ENCODE measurements at regions not wholly inside any gene's neighbourhood (a gene's known extent, or its start where the extent isn't known, plus 50 kb on each side); places are given as distances from the start of the nearest gene placed in this dataset.
"Not testable (repeated sequence)": the region's sequence is repeated elsewhere in the genome, so short reads cannot be mapped to it uniquely, and the experiment has no call there.

DNA sequence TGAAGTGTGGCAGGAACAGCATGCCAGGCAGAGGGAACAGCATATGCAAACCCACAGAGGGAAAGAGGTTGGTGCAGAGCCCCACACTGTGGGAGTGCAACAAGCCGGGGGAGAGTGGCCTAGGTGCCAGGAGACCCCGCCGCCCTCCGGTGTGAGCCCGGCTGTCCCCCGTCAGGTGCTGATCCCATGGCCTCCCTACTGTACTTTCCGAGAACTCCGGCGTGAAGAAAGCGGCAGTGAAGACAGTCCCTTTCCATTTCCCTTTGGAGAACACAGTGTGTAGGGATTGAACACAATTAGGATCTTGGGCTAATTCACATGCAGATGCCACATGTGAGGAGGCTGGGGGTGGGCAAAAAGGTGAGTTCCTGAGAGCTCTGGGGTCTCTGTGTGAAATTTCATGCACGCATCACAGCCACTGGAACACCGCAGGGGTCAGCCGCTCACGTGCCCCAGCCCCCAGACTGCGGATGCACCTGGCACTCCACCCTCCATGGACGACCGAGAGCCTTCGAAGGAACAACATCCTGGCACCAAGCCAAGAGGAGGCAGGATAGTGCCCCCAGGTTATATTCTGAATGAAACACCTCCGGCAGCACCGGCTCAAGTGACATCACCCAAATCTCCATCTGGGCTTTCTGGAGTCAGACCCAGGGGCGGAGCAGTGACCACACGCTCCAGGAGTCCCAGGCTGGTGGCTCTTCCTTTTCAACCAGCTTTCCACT is 82.1 kb upstream of the PPP2R2D start:
- no peak for DNase-seq (ENCODE audit: low spot score)

DNA sequence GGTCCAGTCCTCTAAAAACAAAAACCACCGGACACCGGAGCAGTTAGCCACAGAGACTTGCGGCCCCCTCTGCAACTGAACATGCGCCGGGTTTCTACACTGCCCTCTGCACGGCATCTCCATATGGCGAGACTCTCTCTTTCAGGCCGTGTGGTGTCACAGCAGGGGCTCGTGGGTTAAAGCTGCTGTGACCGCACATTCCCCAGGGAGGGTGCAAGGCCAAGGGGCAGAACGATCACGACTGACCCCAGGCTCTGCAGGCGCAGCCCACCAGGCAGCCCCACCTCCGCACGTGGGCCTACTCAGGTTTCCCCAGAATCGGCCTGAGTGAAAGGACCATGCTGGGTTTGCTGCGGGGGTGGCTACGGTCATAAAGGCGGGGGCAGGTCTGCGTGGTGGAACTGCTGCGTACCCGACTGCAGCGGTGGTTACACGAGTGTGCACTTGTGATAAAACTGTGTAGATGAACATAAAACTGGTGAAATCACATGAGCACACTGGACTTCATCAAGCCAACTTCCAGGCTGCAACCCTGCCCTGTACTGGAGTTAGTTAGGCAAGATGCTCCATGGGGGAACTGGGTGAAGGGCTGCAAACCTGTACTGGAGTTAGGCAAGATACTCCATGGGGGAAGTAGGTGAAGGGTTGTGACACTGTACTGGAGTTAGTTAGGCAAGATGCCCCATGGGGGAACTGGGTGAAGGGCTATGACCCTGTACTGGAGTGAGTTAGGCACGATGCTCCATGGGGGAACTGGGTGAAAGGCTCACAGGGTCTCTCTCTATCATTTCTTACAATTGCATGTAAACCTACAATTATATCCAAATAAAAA is 81.4 kb upstream of the PPP2R2D start:
- DNase-seq (ENCODE audit: low spot score) = no peak

DNA sequence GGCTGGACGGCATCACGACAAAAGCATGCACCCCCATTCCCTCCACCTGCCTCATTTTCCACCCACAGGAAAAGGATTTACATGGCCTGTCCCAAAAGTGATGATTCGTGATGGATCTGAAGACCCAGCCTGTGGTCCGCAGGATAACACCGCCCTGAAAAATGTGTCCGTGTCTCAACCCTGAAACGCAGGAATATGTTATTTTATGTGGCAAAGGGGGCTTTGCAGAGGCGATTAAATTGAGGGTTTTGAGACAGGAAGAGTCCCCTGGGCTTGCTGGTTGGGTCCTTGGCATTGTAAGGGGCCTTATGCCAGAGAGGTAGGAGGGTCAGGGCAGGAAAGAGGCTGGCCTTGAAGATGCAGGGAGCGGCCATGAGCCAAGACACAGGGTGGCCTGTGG is 80.2 kb upstream of the PPP2R2D start:
- DNase-seq (ENCODE audit: low spot score) = no peak

DNA sequence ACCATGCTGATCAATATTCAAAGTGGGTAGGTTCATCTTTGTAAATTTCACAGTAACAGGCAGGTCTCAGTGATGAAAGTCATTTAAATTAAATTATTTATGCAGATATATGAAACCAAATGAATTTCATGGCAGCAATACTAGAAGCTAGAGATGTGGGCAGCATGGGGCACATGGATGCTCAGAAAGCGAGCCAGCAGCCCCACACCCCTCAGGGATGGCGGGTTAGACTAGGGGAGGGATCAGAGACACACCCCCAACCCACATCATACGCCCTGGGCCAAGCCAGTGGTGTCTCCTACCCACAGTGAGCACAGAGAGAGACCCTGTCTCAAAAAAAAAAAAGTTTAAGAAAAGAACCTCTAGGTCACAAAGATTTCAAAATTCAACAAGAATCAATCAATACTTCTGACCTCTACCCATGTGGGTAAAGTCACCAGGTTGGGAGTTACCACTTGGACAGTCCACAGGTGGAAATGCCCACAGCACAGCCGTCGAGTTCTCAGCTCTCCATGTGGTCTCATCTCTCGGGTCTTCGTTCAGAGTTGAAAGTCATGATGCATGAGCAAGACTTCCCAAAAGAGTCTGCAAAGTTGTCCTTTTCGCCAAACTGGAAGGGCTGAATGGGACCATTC is 79.3 kb upstream of the PPP2R2D start:
- no peak for DNase-seq (ENCODE audit: low spot score)

DNA sequence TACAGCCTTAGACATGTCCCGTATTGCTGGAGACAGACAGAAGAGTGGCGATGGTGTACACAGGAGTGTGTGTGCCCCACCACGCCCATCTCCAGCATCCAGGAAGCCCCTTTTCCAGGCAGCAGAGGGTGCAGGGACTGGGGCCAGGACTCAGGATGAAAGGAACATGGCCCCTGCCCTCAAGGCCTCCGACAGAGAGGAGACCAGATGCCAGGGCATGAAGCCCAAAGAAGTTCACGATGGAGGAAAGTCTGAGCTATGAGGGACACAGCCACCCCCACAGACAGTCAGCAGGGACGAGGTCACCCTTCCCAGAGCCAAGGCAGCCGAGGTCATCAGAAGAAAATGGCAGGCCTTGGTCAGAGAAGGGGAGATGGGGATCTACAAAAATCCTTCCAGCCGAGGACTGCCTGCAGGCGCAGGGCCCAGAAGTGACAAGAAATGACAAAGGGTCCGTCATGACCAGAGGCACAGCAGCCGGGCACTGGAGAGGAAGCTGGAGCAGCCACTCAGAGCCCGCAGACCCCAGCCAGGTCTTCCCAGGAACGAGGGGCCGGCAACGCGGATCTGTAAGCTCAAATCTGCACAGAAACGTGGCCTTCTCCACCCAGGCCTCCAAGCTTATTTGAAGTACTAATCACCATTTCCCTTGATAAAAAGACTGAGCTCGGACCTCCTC is 78.7 kb upstream of the PPP2R2D start:
- DNase-seq (ENCODE audit: low spot score) = no peak

DNA sequence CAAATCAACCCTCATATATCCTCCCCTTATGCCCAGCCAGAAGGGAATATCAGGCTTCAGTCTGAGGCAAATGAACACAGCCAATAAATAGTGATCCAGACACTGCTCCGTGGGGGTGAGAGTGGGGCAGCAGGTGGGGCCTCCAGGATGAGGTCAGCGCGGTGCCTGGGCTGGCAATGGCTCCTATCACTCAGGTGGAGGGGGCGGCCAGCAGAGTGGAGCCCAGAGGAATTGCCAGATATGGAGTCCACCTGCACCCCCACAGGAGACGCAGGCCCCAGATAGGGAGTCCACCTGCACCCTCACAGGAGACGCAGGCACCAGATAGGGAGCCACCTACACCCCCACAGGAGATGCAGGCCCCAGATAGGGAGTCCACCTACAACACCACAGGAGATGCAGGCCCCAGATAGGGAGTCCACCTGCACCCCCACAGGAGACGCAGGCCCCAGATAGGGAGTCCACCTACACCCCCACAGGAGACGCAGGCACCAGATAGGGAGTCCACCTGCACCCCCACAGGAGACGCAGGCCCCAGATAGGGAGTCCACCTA is 78.0 kb upstream of the PPP2R2D start:
- no peak for DNase-seq (ENCODE audit: low spot score)

DNA sequence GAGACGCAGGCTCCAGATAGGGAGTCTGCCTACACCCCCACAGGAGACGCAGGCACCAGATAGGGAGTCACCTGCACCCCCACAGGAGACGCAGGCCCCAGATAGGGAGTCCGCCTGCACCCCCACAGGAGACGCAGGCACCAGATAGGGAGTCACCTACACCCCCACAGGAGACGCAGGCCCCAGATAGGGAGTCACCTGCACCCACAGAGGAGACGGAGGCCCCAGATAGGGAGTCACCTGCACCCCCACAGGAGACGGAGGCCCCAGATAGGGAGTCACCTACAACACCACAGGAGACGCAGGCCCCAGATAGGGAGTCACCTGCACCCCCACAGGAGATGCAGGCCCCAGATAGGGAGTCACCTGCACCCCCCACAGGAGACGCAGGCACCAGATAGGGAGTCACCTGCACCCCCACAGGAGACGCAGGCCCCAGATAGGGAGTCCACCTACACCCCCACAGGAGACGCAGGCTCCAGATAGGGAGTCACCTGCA is 77.2 kb upstream of the PPP2R2D start:
- DNase-seq (ENCODE audit: low spot score) = not testable (repeated sequence)

DNA sequence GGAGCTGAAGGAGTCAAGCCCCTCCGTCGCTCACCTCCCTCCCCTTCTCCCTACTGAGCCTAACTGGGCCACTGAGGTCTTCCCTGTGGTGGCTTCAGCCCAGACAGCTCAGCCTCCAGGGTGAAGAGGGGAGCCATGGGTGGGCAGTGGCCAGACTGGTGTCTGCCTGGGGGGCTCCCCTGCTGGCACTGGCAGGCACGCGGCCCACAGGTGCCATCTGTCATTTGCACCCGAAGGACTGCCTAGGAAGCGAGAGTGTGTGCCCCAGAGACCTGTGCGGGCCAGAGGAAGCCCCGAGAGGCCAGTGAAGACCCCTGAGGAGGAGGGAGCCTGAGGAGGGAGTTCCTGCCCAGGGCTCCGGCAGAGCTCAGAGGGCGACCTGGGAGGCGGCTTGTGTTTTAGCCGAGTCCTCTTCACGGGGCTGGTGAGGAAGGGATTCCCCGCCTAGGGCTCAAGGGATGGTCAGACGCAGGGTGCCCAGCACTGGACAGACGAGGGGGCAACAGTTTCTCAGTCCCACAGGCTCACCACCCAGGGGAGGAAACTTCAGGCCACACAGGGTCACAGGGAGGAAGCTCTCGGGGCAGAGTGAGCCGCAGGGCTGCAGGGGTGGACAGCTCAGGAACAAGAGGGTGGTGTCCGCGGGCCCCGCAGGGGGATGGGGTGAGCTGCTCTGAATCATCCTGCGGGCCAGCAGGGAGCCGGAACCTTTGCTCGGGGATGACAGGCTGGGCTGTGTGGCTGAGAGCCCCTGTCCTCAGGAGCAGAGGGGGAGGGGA is 76.2 kb upstream of the PPP2R2D start:
- DNase-seq (ENCODE audit: low spot score) = no peak

DNA sequence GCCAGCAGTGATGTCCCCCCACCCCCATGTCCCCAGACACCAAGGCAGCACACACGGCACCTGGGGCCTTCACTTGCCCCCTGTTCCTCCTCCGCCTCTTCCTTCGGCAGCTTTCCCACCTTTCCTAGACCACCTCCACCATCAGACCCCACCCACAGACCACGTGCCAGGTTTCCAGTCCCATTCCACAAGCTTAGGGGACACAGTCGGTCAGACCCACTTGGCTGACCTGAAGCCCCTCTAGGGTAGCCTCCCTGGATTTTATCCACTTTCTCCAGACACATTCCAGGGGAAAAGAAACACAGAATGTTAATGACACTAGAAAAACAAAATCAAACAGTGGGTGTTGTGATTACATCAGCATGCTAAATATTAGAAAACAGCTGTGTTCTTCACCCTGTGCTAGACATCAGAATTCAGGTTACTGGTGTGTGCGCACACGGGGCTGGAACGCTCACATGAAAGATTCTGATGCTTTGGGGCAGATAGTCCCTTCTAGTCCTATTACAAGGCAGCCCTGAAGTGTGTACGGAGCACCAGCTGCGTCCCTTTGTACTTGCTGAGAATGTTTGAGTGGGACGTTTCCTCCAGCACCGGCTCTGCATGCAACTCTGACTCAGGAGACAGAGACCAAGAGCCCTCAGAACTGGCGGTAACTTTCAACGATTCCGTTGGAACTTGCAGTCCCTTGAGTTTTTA is 75.5 kb upstream of the PPP2R2D start:
- no peak for DNase-seq (ENCODE audit: low spot score)

DNA sequence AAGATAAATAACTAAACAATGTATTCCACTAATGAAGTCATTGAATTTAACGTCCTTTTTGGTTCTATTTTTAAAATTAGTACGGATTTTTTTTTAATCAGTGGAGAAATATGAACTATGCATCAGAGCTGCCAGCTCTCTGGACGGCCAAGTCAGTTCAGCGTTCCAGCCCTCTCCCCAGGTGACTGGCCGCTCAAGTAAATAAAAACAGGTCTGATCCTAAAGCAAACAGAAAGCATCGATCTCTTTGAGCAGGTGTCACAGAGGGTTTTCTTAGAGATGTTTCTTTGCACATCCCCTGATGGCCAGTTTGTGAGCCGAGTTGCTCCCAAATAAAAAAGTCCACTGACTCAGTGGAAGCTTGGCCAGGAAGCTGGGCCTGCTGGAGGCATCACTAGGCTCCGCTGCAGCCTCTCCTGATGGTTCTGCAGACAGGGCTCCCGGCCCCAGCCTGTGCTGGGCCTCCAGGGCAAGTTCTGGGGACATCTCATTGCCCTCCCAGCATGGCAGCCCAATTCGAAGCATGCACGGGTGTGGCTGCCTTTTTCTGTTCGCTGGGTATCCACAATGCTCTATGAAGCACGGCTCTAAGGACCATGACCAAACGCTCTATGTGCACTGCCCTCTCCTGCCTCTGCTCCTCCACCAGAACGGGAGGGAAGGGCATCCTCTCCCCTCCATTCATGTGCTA is 74.7 kb upstream of the PPP2R2D start:
- no peak for DNase-seq (ENCODE audit: low spot score)

DNA sequence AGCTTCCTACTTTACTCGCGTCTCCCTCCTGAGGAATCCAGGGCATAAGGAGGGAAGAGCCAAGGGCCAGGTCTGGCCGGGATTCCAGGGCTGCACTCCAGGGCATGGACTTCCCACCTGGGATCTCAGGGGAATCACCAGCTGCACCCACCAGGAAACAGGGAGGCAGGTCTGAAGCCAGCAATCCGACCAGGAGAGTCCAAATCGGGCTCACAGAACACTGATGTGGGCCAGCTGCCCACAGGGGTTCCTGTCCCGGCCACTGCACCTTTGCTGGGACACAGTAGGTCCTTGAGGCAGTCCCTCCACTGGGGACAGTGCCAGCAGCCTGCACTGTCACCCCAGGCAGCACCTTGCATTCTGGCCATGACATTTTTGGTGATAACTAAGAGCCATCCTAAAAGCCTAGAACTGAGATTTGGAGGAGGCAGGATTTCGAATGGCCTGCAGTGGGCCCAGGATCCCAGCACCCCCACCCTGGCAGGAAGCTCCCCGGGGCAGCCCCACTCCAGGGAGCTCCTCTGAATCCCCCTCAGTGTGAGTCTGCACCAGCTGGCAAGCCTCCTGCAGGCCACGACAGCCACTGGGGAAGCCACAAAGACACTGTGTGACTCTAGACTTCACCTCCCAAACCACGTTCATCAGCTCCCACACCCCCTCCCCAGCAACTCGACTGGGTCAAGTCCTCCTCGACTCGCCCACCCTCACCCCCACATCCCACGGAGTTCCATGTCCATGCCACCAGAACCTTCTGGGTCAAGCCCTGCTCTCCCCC is 71.5 kb upstream of the PPP2R2D start:
- DNase-seq (ENCODE audit: low spot score) = no peak

DNA sequence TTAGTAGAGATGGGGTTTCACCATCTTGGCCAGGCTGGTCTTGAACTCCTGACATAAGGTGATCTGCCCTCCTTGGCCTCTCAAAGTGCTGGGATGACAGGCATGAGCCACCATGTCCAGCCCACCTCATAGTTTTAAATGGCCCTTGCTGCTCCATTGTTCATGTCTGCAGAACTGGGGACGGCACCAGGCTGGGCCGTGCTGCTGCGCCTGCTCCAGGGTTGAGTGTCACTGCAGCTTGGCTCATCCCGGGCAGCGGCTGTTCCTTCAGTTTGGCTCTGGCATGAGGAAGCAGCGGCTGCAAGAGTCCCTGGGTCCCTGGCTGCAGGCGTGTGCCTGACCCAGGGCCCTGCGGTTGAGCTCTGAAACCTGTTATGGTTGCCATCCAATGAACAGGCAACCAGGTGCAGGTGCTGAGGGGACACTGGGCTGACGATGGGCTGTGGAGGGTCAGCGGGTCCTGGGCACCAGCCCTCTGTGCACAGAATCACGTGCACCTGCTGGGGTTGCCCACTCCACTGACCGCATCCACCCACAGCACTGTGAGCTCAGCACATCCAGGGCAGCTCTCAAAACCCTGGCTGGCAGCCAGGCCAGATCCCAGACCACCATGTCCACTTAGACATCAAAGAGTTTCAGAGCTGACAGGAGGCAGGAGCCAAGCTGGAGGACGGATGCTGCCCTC is 70.2 kb upstream of the PPP2R2D start:
- DNase-seq (ENCODE audit: low spot score) = no peak

DNA sequence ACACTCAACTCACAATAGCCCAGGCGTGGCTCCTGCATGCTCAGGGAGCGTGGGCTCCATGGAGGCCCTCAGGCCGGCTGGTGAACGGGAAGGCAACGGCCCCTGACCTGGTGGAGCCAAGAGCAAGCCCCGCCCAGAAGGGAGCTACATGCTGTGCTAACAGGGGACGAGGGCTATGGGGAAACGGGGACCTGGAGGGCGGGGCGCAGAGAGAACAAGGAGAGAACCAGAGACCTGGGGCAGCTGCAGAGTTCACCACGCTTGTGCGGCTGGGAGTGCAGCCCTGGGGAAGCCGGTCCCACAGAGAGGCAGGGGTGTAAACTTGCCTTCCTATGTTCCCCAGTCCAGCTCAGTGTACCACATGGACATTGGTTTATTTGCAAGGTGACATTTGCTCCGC is 69.2 kb upstream of the PPP2R2D start:
- DNase-seq (ENCODE audit: low spot score) = no peak

DNA sequence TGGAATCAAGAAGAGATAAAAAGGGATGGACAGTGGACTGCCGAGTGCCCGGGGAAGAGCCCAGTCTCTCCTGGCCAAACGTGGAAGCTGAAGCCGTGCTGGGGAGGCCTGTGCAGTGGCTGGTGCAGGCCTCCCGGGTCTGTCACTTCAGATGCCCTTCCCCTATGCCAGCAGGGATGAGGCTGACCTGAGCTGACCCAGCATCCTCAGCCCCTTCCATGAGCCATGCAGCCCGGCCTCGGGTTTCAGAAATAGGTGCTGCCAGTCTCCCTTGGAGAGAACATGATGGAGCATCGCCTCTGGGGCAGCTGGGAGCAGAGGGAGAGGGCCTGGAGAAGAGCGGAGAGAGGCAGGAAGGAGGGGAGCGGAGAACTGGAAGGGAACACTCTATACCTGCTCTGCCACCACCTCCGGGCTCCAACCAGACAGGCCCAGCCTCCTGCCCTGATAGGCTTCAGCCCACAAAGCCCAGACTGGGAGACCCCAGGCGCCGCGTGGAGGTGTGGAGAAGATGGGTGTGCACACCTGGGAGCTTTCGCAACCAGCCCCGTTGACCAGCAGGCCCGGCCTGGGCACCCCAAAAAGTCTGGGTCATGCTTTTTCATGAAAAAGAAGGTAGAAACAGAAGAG is 68.6 kb upstream of the PPP2R2D start:
- DNase-seq (ENCODE audit: low spot score) = no peak

DNA sequence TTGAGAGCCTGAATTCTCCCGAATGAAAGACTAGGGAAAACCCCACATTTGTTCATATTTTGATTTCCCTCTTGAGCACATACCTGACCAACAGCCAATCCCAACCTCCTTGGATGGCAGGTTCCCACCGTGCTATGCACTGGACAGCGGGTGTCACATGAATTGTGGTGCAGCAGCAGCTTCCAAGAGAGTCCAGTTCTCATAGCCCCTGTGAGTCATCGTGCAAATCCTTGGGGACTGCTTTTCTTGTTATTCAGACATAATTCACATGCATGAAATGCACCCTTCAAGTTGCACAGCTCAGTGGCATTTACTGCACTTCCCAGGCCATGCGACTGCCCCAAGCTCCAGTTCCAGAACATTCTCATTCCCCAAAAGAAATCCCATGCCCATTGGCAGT is 67.8 kb upstream of the PPP2R2D start:
- no peak for DNase-seq (ENCODE audit: low spot score)

DNA sequence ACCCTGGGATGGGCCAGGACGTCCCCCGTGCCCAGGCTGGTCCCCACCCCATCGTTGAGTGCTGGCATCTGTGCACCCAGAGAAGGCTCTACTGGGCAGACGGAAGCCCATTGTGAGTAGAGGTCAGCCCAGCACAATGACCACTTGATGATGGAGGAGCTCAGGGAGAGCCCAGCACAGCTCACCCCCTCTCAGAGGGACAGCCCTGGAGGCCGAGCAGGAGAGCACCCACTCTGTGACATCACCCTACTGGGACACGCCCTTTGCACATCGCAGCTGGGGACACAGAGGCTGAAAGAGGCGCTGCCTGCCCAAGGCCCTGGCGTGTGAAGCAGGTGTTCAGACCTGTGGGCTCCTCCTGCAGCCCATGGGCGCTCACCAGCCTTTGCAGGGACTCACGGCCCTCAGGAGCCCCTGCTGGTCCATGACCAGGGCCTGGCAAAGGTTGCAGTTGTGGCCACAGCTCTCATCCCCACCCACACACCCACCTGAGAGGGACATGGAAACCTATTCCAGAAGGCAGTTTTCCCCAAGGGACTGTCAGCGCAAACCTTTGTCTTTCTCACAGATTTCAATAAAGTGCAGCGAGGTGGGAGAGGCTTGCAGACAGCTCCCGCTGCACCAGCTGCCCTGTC is 67.2 kb upstream of the PPP2R2D start:
- DNase-seq (ENCODE audit: low spot score) = no peak

DNA sequence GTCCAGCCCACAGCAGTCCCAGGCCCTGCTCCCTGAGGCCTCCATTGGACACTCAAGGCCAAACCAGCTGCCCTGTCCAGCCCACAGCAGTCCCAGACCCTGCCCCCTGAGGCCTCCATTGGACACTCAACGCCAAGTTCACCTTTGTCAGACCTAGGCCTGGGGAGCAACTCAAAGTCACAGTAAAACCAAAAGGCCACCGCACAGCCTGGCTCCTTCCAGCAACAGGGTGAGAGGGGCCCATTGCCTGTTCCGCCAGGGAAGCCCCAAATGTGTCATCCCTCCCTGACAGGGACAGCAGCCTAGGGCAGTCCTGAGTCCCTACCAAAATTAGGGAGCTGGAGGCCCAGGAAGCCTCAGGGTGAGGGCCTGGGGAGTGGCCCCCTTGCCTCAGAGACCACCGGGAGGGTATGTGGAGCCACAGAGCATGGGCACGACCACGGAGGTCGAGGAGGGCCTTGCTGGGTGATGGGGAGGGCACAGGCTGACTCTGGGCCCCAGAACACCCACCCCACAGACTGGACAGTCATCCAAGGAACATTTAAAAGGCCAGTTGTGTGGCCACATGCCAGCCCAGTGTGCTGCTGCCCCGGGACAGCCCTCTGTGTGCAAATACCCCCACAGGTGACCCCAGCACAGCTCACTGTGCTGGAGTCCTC is 66.5 kb upstream of the PPP2R2D start:
- DNase-seq (ENCODE audit: low spot score) = no peak
